ENCODE measurements at regions not wholly inside any gene's neighbourhood (a gene's known extent, or its start where the extent isn't known, plus 50 kb on each side); places are given as distances from the start of the nearest gene placed in this dataset.

DNA sequence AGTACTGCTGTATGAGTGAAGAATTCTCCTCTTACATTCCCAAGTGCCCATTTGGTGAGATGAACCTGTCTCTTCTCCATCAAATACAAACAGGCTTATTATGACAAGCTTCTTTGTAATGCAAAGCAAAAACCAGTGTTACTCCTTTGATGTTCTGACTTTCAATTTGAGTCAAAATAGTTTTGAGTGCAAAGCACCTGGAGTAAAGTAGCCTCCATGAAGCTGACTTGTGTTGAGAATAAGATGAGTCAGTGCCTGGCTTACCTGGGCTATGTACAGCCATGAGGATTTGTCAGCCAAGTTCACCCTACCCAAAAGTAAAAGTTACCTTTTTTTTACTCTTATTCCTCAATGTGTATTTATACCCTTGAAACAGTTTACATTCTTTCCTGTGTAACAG, 132.5 kb upstream of the FMR1 start:
- TF ChIP-seq, protein P1, sequence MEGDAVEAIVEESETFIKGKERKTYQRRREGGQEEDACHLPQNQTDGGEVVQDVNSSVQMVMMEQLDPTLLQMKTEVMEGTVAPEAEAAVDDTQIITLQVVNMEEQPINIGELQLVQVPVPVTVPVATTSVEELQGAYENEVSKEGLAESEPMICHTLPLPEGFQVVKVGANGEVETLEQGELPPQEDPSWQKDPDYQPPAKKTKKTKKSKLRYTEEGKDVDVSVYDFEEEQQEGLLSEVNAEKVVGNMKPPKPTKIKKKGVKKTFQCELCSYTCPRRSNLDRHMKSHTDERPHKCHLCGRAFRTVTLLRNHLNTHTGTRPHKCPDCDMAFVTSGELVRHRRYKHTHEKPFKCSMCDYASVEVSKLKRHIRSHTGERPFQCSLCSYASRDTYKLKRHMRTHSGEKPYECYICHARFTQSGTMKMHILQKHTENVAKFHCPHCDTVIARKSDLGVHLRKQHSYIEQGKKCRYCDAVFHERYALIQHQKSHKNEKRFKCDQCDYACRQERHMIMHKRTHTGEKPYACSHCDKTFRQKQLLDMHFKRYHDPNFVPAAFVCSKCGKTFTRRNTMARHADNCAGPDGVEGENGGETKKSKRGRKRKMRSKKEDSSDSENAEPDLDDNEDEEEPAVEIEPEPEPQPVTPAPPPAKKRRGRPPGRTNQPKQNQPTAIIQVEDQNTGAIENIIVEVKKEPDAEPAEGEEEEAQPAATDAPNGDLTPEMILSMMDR (IDR thresholded peaks at IDR 0.05), result no peak
- TF ChIP-seq EP300 (IDR thresholded peaks at IDR 0.05) (no peak), POLR2A (IDR thresholded peaks at IDR 0.05) (no peak)

Measured in ovary (tissue), 3 donors.